ENCODE measurements at regions not wholly inside any gene's neighbourhood (a gene's known extent, or its start where the extent isn't known, plus 50 kb on each side); places are given as distances from the start of the nearest gene placed in this dataset.

- 53 to 62% (median 55%) methylated on average over 1 of the region's 1 CpG for WGBS, 3 donors
- no peak overlapping the region for H3K27ac ChIP-seq
- no peak for DNase-seq
- H3K27me3 ChIP-seq: no peaks in the 10 kb centered on the region
- TF ChIP-seq POLR2A (IDR thresholded peaks at IDR 0.05) (no peak), EP300 (IDR thresholded peaks at IDR 0.05) (no peak), CTCF (IDR thresholded peaks at IDR 0.05) (no peak)
- no peaks in the 10 kb centered on the region for H3K36me3 ChIP-seq
- no peaks in the 10 kb centered on the region for H3K9me3 ChIP-seq
- intact Hi-C loops (cut with DNase I): no loop called here
- H3K4me3 ChIP-seq: no peak overlapping the region
- H3K4me1 ChIP-seq (ENCODE audit: insufficient read depth): no peaks in the 10 kb centered on the region
These were observed 79.2 kb downstream of the ASCL1 start for GRCh38 chr12:103036581-103037214.

GRCh38 chr12:103043531-103044486 is 86.3 kb downstream of the ASCL1 start:
- DNase-seq: no peak
- WGBS, 3 donors: 15 to 21% (median 20%) methylated on average over 18 of the region's 18 CpGs
- Histone ChIP-seq H3K36me3 (no peaks in the 10 kb centered on the region), H3K27me3 (no peaks in the 10 kb centered on the region), H3K4me1 (ENCODE audit: insufficient read depth) (no peaks in the 10 kb centered on the region), H3K4me3 (no peak overlapping the region), H3K9me3 (no peaks in the 10 kb centered on the region), H3K27ac (no peak overlapping the region)
- intact Hi-C loops (cut with DNase I): no loop called here
- no peak for TF ChIP-seq POLR2A (IDR thresholded peaks at IDR 0.05)
- no peak for TF ChIP-seq EP300 (IDR thresholded peaks at IDR 0.05)
- no peak for TF ChIP-seq CTCF (IDR thresholded peaks at IDR 0.05)

- intact Hi-C loops (cut with DNase I): no loop called here
These were observed 88.7 kb downstream of the ASCL1 start for GRCh38 chr12:103046154-103046553.

GRCh38 chr12:103050273-103050672 is 92.8 kb downstream of the ASCL1 start:
- WGBS, 3 donors: 70 to 87% (median 74%) methylated on average over 4 of the region's 4 CpGs
- Histone ChIP-seq H3K27ac (no peak overlapping the region), H3K36me3 (no peaks in the 10 kb centered on the region), H3K4me3 (no peak overlapping the region), H3K4me1 (ENCODE audit: insufficient read depth) (no peaks in the 10 kb centered on the region), H3K9me3 (no peaks in the 10 kb centered on the region), H3K27me3 (no peaks in the 10 kb centered on the region)
- intact Hi-C loops (cut with DNase I): loop anchor here in 1 of 4 donors (2.0 kb wide), 1 partner anchor 193 kb away; no protein-coding TSS in a partner anchor
- no peak for TF ChIP-seq POLR2A (IDR thresholded peaks at IDR 0.05)
- no peak for TF ChIP-seq EP300 (IDR thresholded peaks at IDR 0.05)
- no peak for TF ChIP-seq CTCF (IDR thresholded peaks at IDR 0.05)
- no peak for DNase-seq

More at GRCh38 chr12:103046154-103046553, 88.7 kb downstream of the ASCL1 start:
- no peaks in the 10 kb centered on the region for H3K27me3 ChIP-seq
- WGBS, 3 donors: 75 to 84% (median 81%) methylated on average over 3 of the region's 3 CpGs
- H3K9me3 ChIP-seq: no peaks in the 10 kb centered on the region
- H3K4me1 ChIP-seq (ENCODE audit: insufficient read depth): no peaks in the 10 kb centered on the region
- no peak for TF ChIP-seq EP300 (IDR thresholded peaks at IDR 0.05)
- no peak for TF ChIP-seq POLR2A (IDR thresholded peaks at IDR 0.05)
- no peak for TF ChIP-seq CTCF (IDR thresholded peaks at IDR 0.05)
- no peak overlapping the region for H3K27ac ChIP-seq
- DNase-seq: no peak
- no peaks in the 10 kb centered on the region for H3K36me3 ChIP-seq
- no peak overlapping the region for H3K4me3 ChIP-seq

Data from ovary (tissue), 7 donors.